ENCODE measurements at regions not wholly inside any gene's neighbourhood (a gene's known extent, or its start where the extent isn't known, plus 50 kb on each side); places are given as distances from the start of the nearest gene placed in this dataset.

GRCh38 chr13:103539721-103540381, 473.6 kb upstream of the SLC10A2 start:
- WGBS (ENCODE audit: low lambda C conversion rate, missing lambda C conversion rate): 93% methylated on average over 4 of the region's 4 CpGs
- Histone ChIP-seq H3K36me3 (replicated peaks; ENCODE audit: insufficient read depth, low read depth) (no peaks in the 10 kb centered on the region), H3K4me3 (no peak overlapping the region), H3K9me3 (ENCODE audit: low read depth) (no peaks in the 10 kb centered on the region), H3K27me3 (no peaks in the 10 kb centered on the region), H3K9me2 (replicated peaks; ENCODE audit: insufficient read depth) (no peaks in the 10 kb centered on the region), H3K79me2 (no peaks in the 10 kb centered on the region), H4K20me1 (ENCODE audit: insufficient read depth, poor library complexity, severe bottlenecking) (no peaks in the 10 kb centered on the region), H3K4me1 (ENCODE audit: insufficient read depth) (no peaks in the 10 kb centered on the region), H3K4me2 (no peak overlapping the region), H2AFZ (no peak overlapping the region), H3K27ac (no peak overlapping the region)
- TF ChIP-seq EZH2 (IDR thresholded peaks at IDR 0.05; ENCODE audit: borderline replicate concordance) (no peak), CTCF (IDR thresholded peaks at IDR 0.05; ENCODE audit: poor library complexity) (no peak), EZH2phosphoT487 (IDR thresholded peaks at IDR 0.05; ENCODE audit: low read depth, severe bottlenecking, unreplicated experiment) (no peak)
- no peak for DNase-seq (ENCODE audit: low spot score)

- H3K9me3 ChIP-seq (ENCODE audit: low read depth): no peaks in the 10 kb centered on the region
- H4K20me1 ChIP-seq (ENCODE audit: insufficient read depth, poor library complexity, severe bottlenecking): no peaks in the 10 kb centered on the region
- DNase-seq (ENCODE audit: low spot score): peak; percentile 21
- H3K4me3 ChIP-seq: no peak overlapping the region
- H3K27me3 ChIP-seq: no peaks in the 10 kb centered on the region
- H3K9me2 ChIP-seq (replicated peaks; ENCODE audit: insufficient read depth): no peaks in the 10 kb centered on the region
- no peaks in the 10 kb centered on the region for H3K4me1 ChIP-seq (ENCODE audit: insufficient read depth)
- no peaks in the 10 kb centered on the region for H3K79me2 ChIP-seq
- WGBS (ENCODE audit: low lambda C conversion rate, missing lambda C conversion rate): 7% methylated on average over 3 of the region's 3 CpGs
- no peak overlapping the region for H3K4me2 ChIP-seq
- H2AFZ ChIP-seq: no peak overlapping the region
- no peaks in the 10 kb centered on the region for H3K36me3 ChIP-seq (replicated peaks; ENCODE audit: insufficient read depth, low read depth)
- H3K27ac ChIP-seq: no peak overlapping the region
- TF ChIP-seq EZH2phosphoT487 (IDR thresholded peaks at IDR 0.05; ENCODE audit: low read depth, severe bottlenecking, unreplicated experiment) (no peak), CTCF (IDR thresholded peaks at IDR 0.05; ENCODE audit: poor library complexity) (no peak), EZH2 (IDR thresholded peaks at IDR 0.05; ENCODE audit: borderline replicate concordance) (no peak)
These were observed 473.0 kb upstream of the SLC10A2 start for GRCh38 chr13:103539265-103539664.

- 79% methylated on average over 3 of the region's 3 CpGs for WGBS (ENCODE audit: low lambda C conversion rate, missing lambda C conversion rate)
- no peak for TF ChIP-seq EZH2phosphoT487 (IDR thresholded peaks at IDR 0.05; ENCODE audit: low read depth, severe bottlenecking, unreplicated experiment)
- no peak for TF ChIP-seq EZH2 (IDR thresholded peaks at IDR 0.05; ENCODE audit: borderline replicate concordance)
- no peak for TF ChIP-seq CTCF (IDR thresholded peaks at IDR 0.05; ENCODE audit: poor library complexity)
- no peak for DNase-seq (ENCODE audit: low spot score)
- no peaks in the 10 kb centered on the region for H3K36me3 ChIP-seq (replicated peaks; ENCODE audit: insufficient read depth, low read depth)
- H3K4me1 ChIP-seq (ENCODE audit: insufficient read depth): no peaks in the 10 kb centered on the region
- H3K4me3 ChIP-seq: no peak overlapping the region
- no peaks in the 10 kb centered on the region for H3K9me3 ChIP-seq (ENCODE audit: low read depth)
- H4K20me1 ChIP-seq (ENCODE audit: insufficient read depth, poor library complexity, severe bottlenecking): no peaks in the 10 kb centered on the region
- no peaks in the 10 kb centered on the region for H3K79me2 ChIP-seq
- no peaks in the 10 kb centered on the region for H3K9me2 ChIP-seq (replicated peaks; ENCODE audit: insufficient read depth)
- no peak overlapping the region for H3K4me2 ChIP-seq
- no peak overlapping the region for H3K27ac ChIP-seq
- no peak overlapping the region for H2AFZ ChIP-seq
- H3K27me3 ChIP-seq: no peaks in the 10 kb centered on the region
These were observed 471.4 kb upstream of the SLC10A2 start for GRCh38 chr13:103537616-103538015.

All from hepatocyte (in vitro differentiated cells).